Common myeloid progenitor, CD34-positive (primary cell): ENCODE measurements at regions not wholly inside any gene's neighbourhood (a gene's known extent, or its start where the extent isn't known, plus 50 kb on each side); places are given as distances from the start of the nearest gene placed in this dataset.

ENCODE experiments used
- CTCF ChIA-PET: fragments of 350-600 bp; sonication (Branson Sonifier 250); formaldehyde crosslinking; loops from one replicate; lab custom pipeline; 2021; ENCODE audit warnings: antibody characterized with exemption; lab: Charles Lee
- POLR2A ChIA-PET: fragments of 350-600 bp; sonication (Branson Sonifier 250); formaldehyde crosslinking; loops from one replicate; lab custom pipeline; 2021; ENCODE audit warnings: antibody characterized with exemption; lab: Charles Lee
- DNase-seq, 3 donors: peaks; one replicate each; pipeline versions ENCODE4 v3.0.0 to v3.0.0-alpha.2; 2013
- H3K27ac ChIP-seq, 2 experiments: 1 replicate in 1 of 2; 2 replicates in 1 of 2; pipeline ENCODE4 v1.7.0; 2013; ENCODE audit warnings: inconsistent platforms in 2 of 2, low read length in 2 of 2, mild to moderate bottlenecking in 2 of 2, low read depth in 1 of 2, moderate library complexity in 1 of 2; ENCODE audit not compliant: severe bottlenecking in 2 of 2, insufficient read depth in 1 of 2, poor library complexity in 1 of 2
- H3K27me3 ChIP-seq, 5 experiments: replicated peaks in 2 of 5; 1 replicate in 3 of 5; 2 replicates in 2 of 5; pipeline versions ENCODE4 v1.6.1 to v1.7.0; 2013; ENCODE audit warnings: low read length in 4 of 5, mild to moderate bottlenecking in 2 of 5, moderate library complexity in 2 of 5, inconsistent platforms in 1 of 5; ENCODE audit not compliant: insufficient read depth in 5 of 5, control insufficient read depth in 4 of 5
- H3K36me3 ChIP-seq, 4 experiments: 1 replicate in 2 of 4; 2 replicates in 2 of 4; pipeline versions ENCODE4 v1.6.1 to v1.7.0; 2013; ENCODE audit warnings: low read length in 3 of 4, control low read depth in 1 of 4, mild to moderate bottlenecking in 1 of 4; ENCODE audit not compliant: control insufficient read depth in 4 of 4, insufficient read depth in 4 of 4
- H3K4me1 ChIP-seq, 4 experiments: 1 replicate in 3 of 4; 2 replicates in 1 of 4; pipeline versions ENCODE4 v1.6.1 to v1.7.1; 2013; ENCODE audit warnings: low read length in 3 of 4, mild to moderate bottlenecking in 3 of 4, control low read depth in 1 of 4, inconsistent platforms in 1 of 4, moderate library complexity in 1 of 4; ENCODE audit not compliant: control insufficient read depth in 4 of 4, insufficient read depth in 4 of 4; ENCODE audit errors: control extremely low read depth in 1 of 4
- H3K4me3 ChIP-seq, 7 experiments: 1 replicate in 4 of 7; 2 replicates in 3 of 7; pipeline versions ENCODE4 v1.5.1 to v1.7.0; 2013; ENCODE audit warnings: mild to moderate bottlenecking in 7 of 7, low read length in 6 of 7, moderate library complexity in 6 of 7, inconsistent platforms in 2 of 7, low read depth in 2 of 7, control low read depth in 1 of 7; ENCODE audit not compliant: insufficient read depth in 4 of 7, control insufficient read depth in 1 of 7; ENCODE audit errors: extremely low read depth in 1 of 7
- H3K9me3 ChIP-seq, 5 experiments: 1 replicate in 4 of 5; 2 replicates in 1 of 5; pipeline versions ENCODE4 v1.6.1 to v1.7.1; 2013; ENCODE audit warnings: low read length in 4 of 5, mild to moderate bottlenecking in 2 of 5, inconsistent platforms in 1 of 5, low read depth in 1 of 5, moderate library complexity in 1 of 5; ENCODE audit not compliant: control insufficient read depth in 4 of 5, insufficient read depth in 2 of 5; ENCODE audit errors: control extremely low read depth in 1 of 5
- WGBS: methylation state at CpG from one replicate; pipeline ENCODE4 v1.1.5; 2013; ENCODE audit not compliant: insufficient coverage; 5-methylcytosine and 5-hydroxymethylcytosine counted together

GRCh38 chr5:29015523-29015922 lies 1977.1 kb upstream of the CDH9 start:
- Histone ChIP-seq H3K27me3 (no peaks in the 10 kb centered on the region), H3K9me3 (no peaks in the 10 kb centered on the region), H3K36me3 (no peaks in the 10 kb centered on the region), H3K27ac (no peak overlapping the region), H3K4me1 (no peaks in the 10 kb centered on the region), H3K4me3 (no peak overlapping the region)
- ChIA-PET CTCF (interaction anchor here (1.4 kb wide), 1 partner anchor 12 kb away, joined by 3 read pairs; no protein-coding TSS in a partner anchor), POLR2A (no interaction called here)
- DNase-seq: no peak
- no CpG with 5 or more reads among the region's 2 CpGs for WGBS

- Histone ChIP-seq H3K4me1 (no peaks in the 10 kb centered on the region), H3K9me3 (no peaks in the 10 kb centered on the region), H3K27me3 (no peaks in the 10 kb centered on the region), H3K4me3 (no peak overlapping the region), H3K27ac (no peak overlapping the region), H3K36me3 (no peaks in the 10 kb centered on the region)
- POLR2A ChIA-PET: no interaction called here
- peak in 1 of 3 donors; percentile 2 for DNase-seq
- WGBS: 76% methylated on average over 3 of the region's 3 CpGs
- CTCF ChIA-PET: no interaction called here
These were observed 1967.0 kb upstream of the CDH9 start for GRCh38 chr5:29005386-29005785.

GRCh38 chr5:29002481-29002880 lies 1964.1 kb upstream of the CDH9 start:
- ChIA-PET POLR2A (no interaction called here), CTCF (no interaction called here)
- WGBS: no CpG with 5 or more reads among the region's 6 CpGs

GRCh38 chr5:29001666-29002065 lies 1963.3 kb upstream of the CDH9 start:
- Histone ChIP-seq H3K27me3 (no peaks in the 10 kb centered on the region), H3K9me3 (no peaks in the 10 kb centered on the region), H3K4me1 (no peaks in the 10 kb centered on the region), H3K27ac (no peak overlapping the region), H3K4me3 (no peak overlapping the region), H3K36me3 (no peaks in the 10 kb centered on the region)
- CTCF ChIA-PET: no interaction called here
- no peak for DNase-seq
- POLR2A ChIA-PET: no interaction called here
- 71% methylated on average over 2 of the region's 3 CpGs for WGBS

More at GRCh38 chr5:29002481-29002880, 1964.1 kb upstream of the CDH9 start:
- Histone ChIP-seq H3K36me3 (no peaks in the 10 kb centered on the region), H3K4me3 (no peak overlapping the region), H3K4me1 (no peaks in the 10 kb centered on the region), H3K27me3 (no peaks in the 10 kb centered on the region), H3K27ac (no peak overlapping the region), H3K9me3 (no peaks in the 10 kb centered on the region)
- no peak for DNase-seq

GRCh38 chr5:28984639-28985038 lies 1946.3 kb upstream of the CDH9 start:
- Histone ChIP-seq H3K27me3 (no peaks in the 10 kb centered on the region), H3K27ac (no peak overlapping the region), H3K4me3 (no peak overlapping the region), H3K4me1 (no peaks in the 10 kb centered on the region), H3K36me3 (no peaks in the 10 kb centered on the region), H3K9me3 (peaks cover 0 to 4% (median 0%) of the 10 kb centered on the region in 5 experiments)
- CTCF ChIA-PET: no interaction called here
- no peak for DNase-seq
- POLR2A ChIA-PET: no interaction called here
- WGBS: no CpG with 5 or more reads among the region's 2 CpGs

- Histone ChIP-seq H3K4me3 (no peak overlapping the region), H3K9me3 (peaks cover 0 to 4% (median 0%) of the 10 kb centered on the region in 5 experiments), H3K36me3 (no peaks in the 10 kb centered on the region), H3K27me3 (no peaks in the 10 kb centered on the region), H3K27ac (no peak overlapping the region), H3K4me1 (no peaks in the 10 kb centered on the region)
- no CpG with 5 or more reads among the region's 2 CpGs for WGBS
- ChIA-PET CTCF (no interaction called here), POLR2A (no interaction called here)
- DNase-seq: no peak
These were observed 1937.1 kb upstream of the CDH9 start for GRCh38 chr5:28975508-28975907.

- CTCF ChIA-PET: no interaction called here
These were observed 1929.5 kb upstream of the CDH9 start for GRCh38 chr5:28967848-28968247.

More at GRCh38 chr5:28967848-28968247, 1929.5 kb upstream of the CDH9 start:
- POLR2A ChIA-PET: no interaction called here
- H3K9me3 ChIP-seq: peaks cover 0 to 4% (median 0%) of the 10 kb centered on the region in 5 experiments
- DNase-seq: no peak
- H3K4me3 ChIP-seq: no peak overlapping the region
- H3K4me1 ChIP-seq: no peaks in the 10 kb centered on the region
- no peak overlapping the region for H3K27ac ChIP-seq
- 100% methylated on average over 1 of the region's 3 CpGs for WGBS
- no peaks in the 10 kb centered on the region for H3K27me3 ChIP-seq
- no peaks in the 10 kb centered on the region for H3K36me3 ChIP-seq
